SU-DHL-6 (cell line): ENCODE measurements at regions not wholly inside any gene's neighbourhood (a gene's known extent, or its start where the extent isn't known, plus 50 kb on each side); places are given as distances from the start of the nearest gene placed in this dataset.

ENCODE experiments used
- EZH2phosphoT487 ChIP-seq: fragments of 200-600 bp; sonication (generic), shearing (Covaris generic); conservative IDR thresholded peaks from 2 replicates; pipeline ENCODE4 v1.6.1; 2018; ENCODE audit warnings: mild to moderate bottlenecking, antibody characterized with exemption, low read length, moderate library complexity, mixed read lengths
- TF ChIP-seq, protein P1 (sequence below): fragments of 200-600 bp; sonication (generic); IDR thresholded peaks from one replicate; pipeline ENCODE4 v1.5.1; 2017; ENCODE audit warnings: antibody characterized with exemption, mild to moderate bottlenecking, low read length, moderate library complexity; ENCODE audit not compliant: insufficient read depth, poor library complexity, severe bottlenecking

DNA sequence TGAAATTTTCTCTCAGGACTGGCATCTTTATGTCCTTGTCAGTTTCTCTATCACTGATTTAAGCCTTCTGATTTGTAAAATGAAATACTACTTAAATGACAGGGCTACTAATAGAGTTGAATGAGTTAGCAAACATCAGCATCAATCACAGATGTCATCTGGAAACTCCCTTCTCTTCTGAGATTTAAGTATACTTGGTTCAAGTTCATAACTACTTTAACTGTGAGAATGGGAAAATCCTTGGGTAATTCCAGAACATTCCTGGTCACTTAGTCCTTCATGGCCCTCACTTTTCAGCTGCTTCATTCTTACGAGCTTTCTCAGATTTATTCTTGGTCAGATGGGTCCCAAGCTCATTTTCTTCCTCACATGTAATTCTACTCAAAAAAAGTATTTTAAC, 1655.3 kb upstream of the FLRT2 start:
- TF ChIP-seq, protein P1, sequence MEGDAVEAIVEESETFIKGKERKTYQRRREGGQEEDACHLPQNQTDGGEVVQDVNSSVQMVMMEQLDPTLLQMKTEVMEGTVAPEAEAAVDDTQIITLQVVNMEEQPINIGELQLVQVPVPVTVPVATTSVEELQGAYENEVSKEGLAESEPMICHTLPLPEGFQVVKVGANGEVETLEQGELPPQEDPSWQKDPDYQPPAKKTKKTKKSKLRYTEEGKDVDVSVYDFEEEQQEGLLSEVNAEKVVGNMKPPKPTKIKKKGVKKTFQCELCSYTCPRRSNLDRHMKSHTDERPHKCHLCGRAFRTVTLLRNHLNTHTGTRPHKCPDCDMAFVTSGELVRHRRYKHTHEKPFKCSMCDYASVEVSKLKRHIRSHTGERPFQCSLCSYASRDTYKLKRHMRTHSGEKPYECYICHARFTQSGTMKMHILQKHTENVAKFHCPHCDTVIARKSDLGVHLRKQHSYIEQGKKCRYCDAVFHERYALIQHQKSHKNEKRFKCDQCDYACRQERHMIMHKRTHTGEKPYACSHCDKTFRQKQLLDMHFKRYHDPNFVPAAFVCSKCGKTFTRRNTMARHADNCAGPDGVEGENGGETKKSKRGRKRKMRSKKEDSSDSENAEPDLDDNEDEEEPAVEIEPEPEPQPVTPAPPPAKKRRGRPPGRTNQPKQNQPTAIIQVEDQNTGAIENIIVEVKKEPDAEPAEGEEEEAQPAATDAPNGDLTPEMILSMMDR, result no peak
- TF ChIP-seq EZH2phosphoT487, result no peak
